Right renal pelvis (tissue), 4 donors: ENCODE measurements at regions not wholly inside any gene's neighbourhood (a gene's known extent, or its start where the extent isn't known, plus 50 kb on each side); places are given as distances from the start of the nearest gene placed in this dataset.
A peak's percentile ranks its signal among the peaks of the same experiment; 100 is the strongest.
"Not testable (repeated sequence)": the region's sequence is repeated elsewhere in the genome, so short reads cannot be mapped to it uniquely, and the experiment has no call there.

Experiments used
- DNase-seq, 4 donors: peaks; one replicate each; pipeline ENCODE4 v3.0.0-alpha.2; 2013; ENCODE audit warnings: low read depth in 4 of 4, low spot score in 3 of 4, missing footprints in 1 of 4

GRCh38 chr12:67028529-67028928 is 240.6 kb upstream of the CAND1 start:
- DNase-seq = no peak

GRCh38 chr12:67034110-67034879 is 234.9 kb upstream of the CAND1 start:
- no peak for DNase-seq

GRCh38 chr12:67035121-67035520 is 234.0 kb upstream of the CAND1 start:
- DNase-seq = no peak

- DNase-seq = no peak
These were observed 230.7 kb upstream of the CAND1 start for GRCh38 chr12:67038486-67038885.

- no peak for DNase-seq
These were observed 228.9 kb upstream of the CAND1 start for GRCh38 chr12:67039995-67040860.

DNA sequence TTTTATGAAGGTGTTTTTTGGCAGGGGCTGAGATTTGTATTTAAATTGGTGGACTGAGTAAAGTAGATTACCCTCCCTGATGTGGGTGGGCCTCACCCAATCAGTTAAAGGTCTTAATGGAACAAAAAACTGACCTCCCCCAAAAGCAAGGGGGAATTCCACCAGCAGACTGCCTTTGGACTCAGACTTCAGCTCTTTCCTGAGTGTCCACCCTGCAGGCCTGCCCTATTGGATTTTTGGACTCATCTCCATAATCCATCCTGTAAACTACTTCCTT is 228.4 kb upstream of the CAND1 start:
- no peak for DNase-seq

DNA sequence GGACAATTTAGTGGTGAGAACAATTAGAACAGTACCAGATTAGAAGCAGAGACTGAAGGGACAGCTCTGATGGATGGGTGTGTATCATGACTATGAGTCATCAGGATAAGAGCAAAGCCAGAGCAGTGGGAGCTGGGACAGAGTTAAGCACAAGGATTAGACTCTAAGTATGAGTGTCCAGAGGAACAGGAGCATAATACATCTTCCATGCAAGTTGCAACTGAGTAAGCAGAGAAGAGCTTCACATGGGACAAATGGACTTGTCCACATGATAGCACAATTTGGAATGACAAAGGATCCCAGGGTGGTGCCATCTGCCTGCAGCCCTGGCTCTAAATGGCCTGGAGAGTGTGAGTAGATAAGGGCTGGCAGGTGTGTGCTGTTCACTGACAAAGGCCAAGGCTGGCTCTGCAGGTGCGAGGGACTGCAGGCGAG is 226.4 kb upstream of the CAND1 start:
- no peak for DNase-seq

- DNase-seq = no peak
These were observed 225.4 kb upstream of the CAND1 start for GRCh38 chr12:67043771-67044170.

DNA sequence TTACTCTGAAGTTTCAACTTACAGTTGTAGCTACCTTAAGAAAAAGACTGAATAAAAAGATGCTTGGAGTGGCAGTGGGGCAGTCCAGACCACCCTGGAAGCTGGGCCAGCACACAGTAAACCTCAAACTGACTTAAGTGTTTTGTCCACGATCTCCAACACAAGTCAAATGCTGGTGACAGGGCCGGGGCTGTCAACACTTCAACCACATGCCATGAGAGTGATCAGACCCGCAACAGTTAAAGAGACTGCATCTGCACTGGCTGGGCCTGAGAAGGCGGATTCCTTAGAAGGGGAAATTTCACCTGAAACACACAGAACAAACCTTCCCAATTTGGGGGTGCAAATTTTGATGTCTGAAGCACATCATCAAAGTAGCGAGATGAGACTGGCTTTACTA is 223.5 kb upstream of the CAND1 start:
- no peak for DNase-seq

GRCh38 chr12:67046062-67046461 is 223.1 kb upstream of the CAND1 start:
- DNase-seq = no peak

DNA sequence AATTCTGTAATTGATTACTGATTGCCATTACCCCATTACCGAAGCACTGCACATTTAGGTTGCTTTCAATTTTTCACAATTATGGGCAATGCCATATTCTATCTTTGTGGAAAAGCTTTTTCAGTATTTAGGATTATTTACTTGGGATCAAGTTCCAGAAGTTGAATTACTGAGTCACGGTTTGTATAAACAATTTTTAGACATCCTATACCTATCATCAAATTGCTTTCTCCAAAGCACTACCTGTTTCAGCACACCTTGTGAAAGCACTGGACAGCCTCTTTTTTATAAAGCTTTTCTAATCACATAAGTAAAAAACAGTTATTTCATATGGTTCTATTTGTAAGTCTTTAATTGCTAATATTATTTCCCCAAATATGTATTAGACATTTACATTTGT is 221.5 kb upstream of the CAND1 start:
- DNase-seq = no peak

DNA sequence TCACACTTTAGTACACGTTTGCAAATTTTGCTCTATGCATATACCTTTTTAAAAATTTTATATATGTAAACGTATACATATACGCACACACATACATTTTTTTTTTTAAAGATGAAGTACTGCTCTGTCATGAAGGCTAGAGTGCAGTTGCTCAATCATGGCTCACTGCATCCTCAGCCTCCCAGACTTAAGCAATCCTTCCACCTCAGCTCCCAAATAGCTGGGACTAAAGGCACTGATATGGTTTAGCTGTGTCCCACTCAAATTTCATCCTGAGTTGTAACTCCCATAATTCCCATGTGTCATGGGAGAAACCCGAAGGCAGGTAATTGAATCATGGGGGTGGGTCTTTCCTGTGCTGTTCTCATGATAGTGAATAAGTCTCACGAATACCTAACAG is 220.8 kb upstream of the CAND1 start:
- DNase-seq = no peak

- DNase-seq = not testable (repeated sequence)
These were observed 220.0 kb upstream of the CAND1 start for GRCh38 chr12:67049199-67049598.

DNA sequence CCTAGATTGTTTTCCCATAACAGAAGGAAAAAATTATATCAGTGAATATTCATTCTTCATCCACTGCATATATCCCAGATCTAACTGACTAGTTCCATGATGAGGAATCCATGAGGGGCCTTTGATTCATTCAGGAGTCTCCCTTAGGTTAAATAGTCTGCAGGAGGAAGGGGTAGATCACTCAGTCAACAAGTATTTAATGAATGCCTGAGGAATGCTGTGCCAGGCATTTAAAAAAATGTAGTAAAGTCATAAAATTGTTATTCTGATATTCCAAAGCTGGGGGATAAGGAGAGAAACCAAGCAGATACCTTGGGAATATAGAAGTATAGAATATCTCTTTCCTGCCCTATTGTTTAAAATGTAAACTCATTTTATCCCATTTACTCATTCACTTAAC is 216.2 kb upstream of the CAND1 start:
- no peak for DNase-seq

GRCh38 chr12:67056329-67056728 is 212.8 kb upstream of the CAND1 start:
- DNase-seq = no peak

- DNase-seq = no peak
These were observed 212.1 kb upstream of the CAND1 start for GRCh38 chr12:67057072-67057471.

DNA sequence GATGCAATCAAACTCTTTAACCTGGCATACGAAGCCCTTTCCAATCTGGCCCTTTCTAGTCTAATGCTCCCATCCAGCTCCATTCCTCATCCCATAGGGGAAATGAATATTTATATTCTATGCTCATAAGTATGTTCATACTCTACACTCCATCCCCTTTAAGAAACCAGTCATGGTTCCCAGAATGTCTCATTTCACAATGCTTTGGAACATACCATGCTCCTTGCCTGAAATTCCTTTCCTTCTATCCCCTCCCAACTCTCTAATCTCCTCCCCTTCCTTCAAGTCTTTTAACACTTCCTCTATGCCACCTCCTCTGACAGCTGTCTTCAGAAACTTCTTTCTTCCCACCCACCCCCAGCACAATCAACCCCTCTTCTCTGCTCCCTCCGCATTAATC is 207.0 kb upstream of the CAND1 start:
- no peak for DNase-seq

GRCh38 chr12:67067453-67068203 is 201.5 kb upstream of the CAND1 start:
- DNase-seq = no peak

DNA sequence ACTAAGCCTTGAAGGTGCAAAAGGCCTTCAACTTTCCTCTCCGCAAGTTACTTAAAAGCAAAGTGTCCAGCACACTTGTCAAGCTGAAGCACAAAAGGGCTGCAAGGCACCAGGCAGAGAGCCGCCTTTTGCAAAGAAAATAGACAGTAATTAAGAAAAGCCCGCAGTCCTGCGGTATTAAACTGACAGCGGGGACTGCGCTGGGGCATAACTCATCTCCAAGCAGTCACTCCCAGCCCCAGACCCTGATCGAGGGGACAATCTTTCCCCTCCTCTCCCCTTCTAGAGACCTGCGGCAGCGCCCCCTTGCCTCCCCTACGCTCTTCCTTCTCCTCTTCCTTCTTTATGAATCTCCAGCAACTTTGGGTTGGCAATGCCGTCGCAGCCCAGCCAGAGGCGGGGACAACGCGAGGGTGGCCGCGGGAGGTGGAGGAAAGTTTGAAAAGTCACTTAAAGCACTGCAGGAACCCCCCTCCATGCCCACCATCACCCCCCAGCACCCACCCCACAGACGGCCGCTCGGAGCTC is 200.9 kb upstream of the CAND1 start:
- DNase-seq = no peak

- peak in 1 of 4 donors; percentile 36 for DNase-seq
These were observed 200.3 kb upstream of the CAND1 start for GRCh38 chr12:67068761-67069450.
